HG02610 (cell line): ENCODE measurements at regions not wholly inside any gene's neighbourhood (a gene's known extent, or its start where the extent isn't known, plus 50 kb on each side); places are given as distances from the start of the nearest gene placed in this dataset.

Source experiments
- ATAC-seq: cut with Tn5 transposase; IDR thresholded peaks from one replicate; pipeline ENCODE4 v1.9.1; 2021; ENCODE audit warnings: mild to moderate bottlenecking, moderate library complexity; ENCODE audit not compliant: unreplicated experiment

DNA sequence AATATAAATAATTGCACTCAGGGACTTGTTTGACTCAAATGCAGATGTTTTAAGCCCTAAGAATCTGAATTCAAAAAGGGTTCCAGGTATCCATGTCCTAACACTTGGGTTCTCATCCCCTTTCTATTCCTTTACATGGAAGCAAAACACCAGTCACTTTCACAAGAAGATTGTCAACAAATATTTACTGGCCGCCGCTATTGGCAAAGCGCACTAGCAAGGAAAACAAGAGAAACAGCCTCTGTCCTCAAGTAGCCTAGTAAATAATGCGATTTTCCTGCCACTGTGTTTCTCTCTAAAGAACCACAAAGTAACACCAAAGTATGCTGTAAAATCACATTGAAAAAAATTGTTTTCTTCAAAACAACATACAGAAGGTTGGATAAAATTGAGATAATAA, 66.7 kb upstream of the EZH2 start:
- no peak for ATAC-seq

DNA sequence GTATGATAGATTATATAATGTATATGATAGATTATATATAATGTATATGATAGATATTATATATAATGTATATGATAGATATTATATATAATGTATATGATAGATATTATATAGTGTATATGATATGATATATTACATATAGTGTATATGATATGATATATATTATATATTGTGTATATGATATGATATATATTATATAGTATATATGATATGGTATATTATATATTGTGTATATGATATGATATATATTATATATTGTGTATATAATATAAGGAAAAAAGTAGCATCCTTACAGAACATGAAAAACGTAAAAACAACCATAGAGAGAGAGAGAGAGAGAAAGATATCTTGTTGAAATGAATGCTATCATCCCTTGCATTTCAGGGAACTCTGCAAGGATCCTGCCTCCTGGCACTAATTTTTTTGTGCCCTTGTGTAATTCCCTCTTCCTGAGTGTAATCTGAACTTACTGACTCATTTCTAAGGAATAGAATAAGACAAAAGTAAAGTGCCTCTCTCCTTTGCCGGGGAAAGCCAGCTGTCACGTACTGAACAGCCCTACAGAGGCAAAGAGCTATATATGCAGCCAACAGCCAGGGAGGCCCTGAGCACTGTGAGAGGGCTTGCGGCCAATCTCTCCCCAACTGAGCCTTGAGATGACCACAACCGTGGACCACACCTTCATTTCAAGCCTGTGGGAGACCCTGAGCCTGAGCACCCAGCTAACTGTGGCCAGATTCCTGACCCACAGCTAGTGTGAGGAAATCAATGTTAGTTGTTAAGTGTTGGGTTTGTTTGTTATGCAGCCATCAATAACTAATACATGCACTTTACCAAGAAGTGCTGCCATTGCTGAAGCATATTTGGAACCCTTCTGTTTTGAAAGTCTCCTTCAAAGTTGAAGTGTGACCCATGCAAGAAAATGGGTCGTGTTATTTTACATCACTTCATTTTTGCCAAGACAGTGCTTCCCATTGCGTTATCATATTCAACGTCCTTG, 61.1 kb upstream of the EZH2 start:
- no peak for ATAC-seq

GRCh38 chr7:148941598-148942275, 57.6 kb upstream of the EZH2 start:
- ATAC-seq, result peak; percentile 34

GRCh38 chr7:148940702-148941597, 56.9 kb upstream of the EZH2 start:
- peak; percentile 61 for ATAC-seq

DNA sequence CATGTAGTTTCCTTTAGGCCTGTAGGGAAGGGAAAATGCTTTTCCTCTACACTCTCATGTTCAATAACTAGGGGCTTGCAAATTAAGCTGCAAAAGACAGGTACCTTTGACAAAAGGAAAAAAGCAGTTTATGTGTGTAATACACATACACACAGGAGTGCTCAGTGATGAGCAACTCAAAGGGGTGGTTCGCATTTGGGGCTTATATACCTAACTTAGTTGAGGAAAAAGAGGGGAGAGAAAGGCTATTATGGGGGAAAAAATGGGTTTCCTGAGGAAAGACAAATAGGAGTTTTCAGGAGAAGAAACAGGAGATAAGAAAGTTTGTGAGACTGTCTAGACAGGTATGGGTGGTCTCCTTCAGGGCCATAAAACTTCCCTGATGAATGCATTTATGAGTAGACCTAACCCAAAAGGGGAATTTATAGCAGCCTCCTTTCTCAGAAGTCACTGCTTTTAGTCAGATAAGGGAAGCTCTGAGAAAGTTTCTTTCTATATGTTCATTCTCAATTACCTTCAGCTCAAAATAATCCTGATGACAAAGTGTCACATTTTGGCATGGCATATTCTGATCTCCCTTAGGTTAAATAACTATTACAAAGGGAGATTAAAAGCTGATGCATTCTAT, 55.2 kb upstream of the EZH2 start:
- peak; percentile 49 for ATAC-seq

DNA sequence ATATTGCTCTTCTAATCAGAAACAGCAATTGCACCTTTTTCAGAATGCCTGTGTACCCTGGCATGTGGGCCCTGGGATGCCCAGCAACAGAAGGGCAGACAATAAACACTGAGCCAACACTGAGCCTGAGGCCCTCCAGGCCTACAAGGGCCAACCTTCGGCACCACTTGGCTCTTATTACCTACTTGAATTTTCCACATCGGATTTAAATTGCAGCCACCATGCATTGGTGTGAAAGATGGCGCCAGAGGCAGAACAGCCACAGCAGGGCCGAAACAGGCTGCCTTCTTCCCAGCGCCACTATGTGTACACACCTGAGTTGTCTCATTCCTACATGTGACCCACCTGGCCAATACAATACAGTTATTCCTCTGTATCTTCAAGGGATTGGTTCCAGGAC, 51.4 kb upstream of the EZH2 start:
- no peak for ATAC-seq
